Thyroid gland (tissue), 4 donors: ENCODE measurements at regions not wholly inside any gene's neighbourhood (a gene's known extent, or its start where the extent isn't known, plus 50 kb on each side); places are given as distances from the start of the nearest gene placed in this dataset.
A peak's percentile ranks its signal among the peaks of the same experiment; 100 is the strongest.

Experiments
- CTCF ChIP-seq, 6 experiments: fragments of 200-600 bp in 3 of 6; fragments of 450-650 bp in 3 of 6; sonication (generic) in 3 of 6; IDR thresholded peaks; one replicate each; pipeline ENCODE4 v1.5.1; 2016 to 2019; ENCODE audit warnings: antibody characterized with exemption in 6 of 6, mild to moderate bottlenecking in 2 of 6, inconsistent platforms in 1 of 6, moderate library complexity in 1 of 6
- POLR2A ChIP-seq, 2 donors: fragments of 450-650 bp; IDR thresholded peaks; one replicate each; pipeline ENCODE4 v1.6.1; 2017; ENCODE audit warnings: antibody characterized with exemption in 2 of 2, mild to moderate bottlenecking in 2 of 2, moderate library complexity in 1 of 2

- TF ChIP-seq CTCF (IDR thresholded peaks at IDR 0.05) (peak; percentile 13 to 82 (median 75)), POLR2A (IDR thresholded peaks at IDR 0.05) (no peak)
Observed at GRCh38 chr6:165889636-165890403, 226.8 kb upstream of the PDE10A start.
